ENCODE measurements at regions not wholly inside any gene's neighbourhood (a gene's known extent, or its start where the extent isn't known, plus 50 kb on each side); places are given as distances from the start of the nearest gene placed in this dataset.

GRCh38 chr3:16114930-16115329 is 59.5 kb upstream of the GALNT15 start:
- Histone ChIP-seq H3K4me3 (ENCODE audit: control insufficient read depth in 2 of 3, extremely low read depth in 1 of 3, insufficient read depth in 2 of 3, low read depth in 1 of 3, low read length in 3 of 3) (no peak overlapping the region), H3K9me3 (ENCODE audit: control insufficient read depth, low read depth, low read length) (no peaks in the 10 kb centered on the region), H3K4me1 (ENCODE audit: control insufficient read depth, extremely low read depth, insufficient read depth, low read length) (no peaks in the 10 kb centered on the region), H3K9ac (ENCODE audit: control insufficient read depth, extremely low read depth, insufficient read depth, low read length) (no peak overlapping the region), H3K79me2 (ENCODE audit: control insufficient read depth, insufficient read depth, low read length) (no peaks in the 10 kb centered on the region), H3K27ac (ENCODE audit: control insufficient read depth, insufficient read depth, low read length) (no peak overlapping the region), H4K20me1 (ENCODE audit: control insufficient read depth, extremely low read depth, insufficient read depth, low read length) (no peaks in the 10 kb centered on the region), H2AFZ (ENCODE audit: control insufficient read depth, low read length) (no peak overlapping the region), H3K36me3 (ENCODE audit: control insufficient read depth in 2 of 2, extremely low read depth in 1 of 2, insufficient read depth in 2 of 2, low read length in 2 of 2) (no peaks in the 10 kb centered on the region), H3K4me2 (ENCODE audit: control insufficient read depth, extremely low read depth, insufficient read depth, low read depth, low read length) (no peak overlapping the region), H3K27me3 (ENCODE audit: control insufficient read depth, extremely low read depth, insufficient read depth, low read length) (no peaks in the 10 kb centered on the region), H3K9me1 (ENCODE audit: control insufficient read depth, extremely low read depth, insufficient read depth, low read length) (no peaks in the 10 kb centered on the region)
- DNase-seq (ENCODE audit: low read depth, low spot score) (no peak), FAIRE-seq (no peak)
- TF ChIP-seq EZH2 (IDR thresholded peaks at IDR 0.05; ENCODE audit: low read length) (no peak), CTCF (optimal IDR thresholded peaks at IDR 0.05 in 1 of 3, IDR thresholded peaks at IDR 0.05 in 1 of 3, conservative IDR thresholded peaks at IDR 0.05 in 1 of 3; ENCODE audit: extremely low read depth in 1 of 3, insufficient read depth in 2 of 3, low read length in 3 of 3) (no peak)
- dilution Hi-C loops (cut with MboI; ENCODE audit: extremely low pct_ligation_motif_present, low sequenced_read_pairs), result no loop called here

GRCh38 chr3:16118396-16118795 is 56.1 kb upstream of the GALNT15 start:
- Histone ChIP-seq H3K27me3 (ENCODE audit: control insufficient read depth, extremely low read depth, insufficient read depth, low read length) (peaks cover 3% of the 10 kb centered on the region), H3K4me2 (ENCODE audit: control insufficient read depth, extremely low read depth, insufficient read depth, low read depth, low read length) (no peak overlapping the region), H3K9me3 (ENCODE audit: control insufficient read depth, low read depth, low read length) (no peaks in the 10 kb centered on the region), H3K27ac (ENCODE audit: control insufficient read depth, insufficient read depth, low read length) (no peak overlapping the region), H4K20me1 (ENCODE audit: control insufficient read depth, extremely low read depth, insufficient read depth, low read length) (no peaks in the 10 kb centered on the region), H3K36me3 (ENCODE audit: control insufficient read depth in 2 of 2, extremely low read depth in 1 of 2, insufficient read depth in 2 of 2, low read length in 2 of 2) (no peaks in the 10 kb centered on the region), H3K4me3 (ENCODE audit: control insufficient read depth in 2 of 3, extremely low read depth in 1 of 3, insufficient read depth in 2 of 3, low read depth in 1 of 3, low read length in 3 of 3) (no peak overlapping the region), H3K9ac (ENCODE audit: control insufficient read depth, extremely low read depth, insufficient read depth, low read length) (no peak overlapping the region), H3K79me2 (ENCODE audit: control insufficient read depth, insufficient read depth, low read length) (no peaks in the 10 kb centered on the region), H3K4me1 (ENCODE audit: control insufficient read depth, extremely low read depth, insufficient read depth, low read length) (peaks cover 4% of the 10 kb centered on the region), H2AFZ (ENCODE audit: control insufficient read depth, low read length) (no peak overlapping the region), H3K9me1 (ENCODE audit: control insufficient read depth, extremely low read depth, insufficient read depth, low read length) (no peaks in the 10 kb centered on the region)
- no peak for FAIRE-seq
- no peak for DNase-seq (ENCODE audit: low read depth, low spot score)
- dilution Hi-C loops (cut with MboI; ENCODE audit: extremely low pct_ligation_motif_present, low sequenced_read_pairs), result no loop called here
- TF ChIP-seq EZH2 (IDR thresholded peaks at IDR 0.05; ENCODE audit: low read length) (no peak), CTCF (optimal IDR thresholded peaks at IDR 0.05 in 1 of 3, IDR thresholded peaks at IDR 0.05 in 1 of 3, conservative IDR thresholded peaks at IDR 0.05 in 1 of 3; ENCODE audit: extremely low read depth in 1 of 3, insufficient read depth in 2 of 3, low read length in 3 of 3) (no peak)

All from keratinocyte (primary cell).